ENCODE measurements at regions not wholly inside any gene's neighbourhood (a gene's known extent, or its start where the extent isn't known, plus 50 kb on each side); places are given as distances from the start of the nearest gene placed in this dataset.

DNA sequence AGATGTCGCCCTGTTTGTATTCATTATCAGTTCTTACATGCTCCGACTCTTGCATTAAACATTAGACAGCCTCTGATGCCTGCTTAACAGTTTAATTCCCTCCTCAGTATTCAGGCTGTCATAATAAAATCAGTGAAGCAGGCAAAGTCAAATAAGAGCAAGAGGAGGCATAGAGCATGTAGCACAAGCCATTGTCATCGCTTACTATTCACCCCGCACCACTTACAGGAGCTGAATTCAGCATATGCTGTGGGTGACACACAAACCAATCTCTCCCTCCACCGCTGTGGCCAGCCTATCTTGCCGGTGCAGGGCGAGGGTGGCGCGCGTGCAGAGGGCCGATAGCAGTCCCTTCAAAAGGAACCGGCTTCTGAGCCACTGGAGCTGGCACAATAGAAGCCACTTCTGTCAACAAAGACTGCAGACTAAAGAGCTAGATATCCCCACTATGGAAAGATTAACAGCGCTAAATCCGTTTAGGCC, 433.2 kb upstream of the MGMT start:
- H3K27me3 ChIP-seq (ENCODE audit: insufficient read depth, low read length, poor library complexity): no peaks in the 10 kb centered on the region
- H3K79me2 ChIP-seq (ENCODE audit: insufficient read depth, low read length): no peaks in the 10 kb centered on the region
- DNase-seq (no peak), ATAC-seq (ENCODE audit: insufficient read depth, low read depth) (no peak)
- no peak overlapping the region for H3K4me3 ChIP-seq (ENCODE audit: low read depth in 1 of 2, low read length in 2 of 2)
- no peak for TF ChIP-seq EZH2 (IDR thresholded peaks at IDR 0.05; ENCODE audit: borderline replicate concordance, low read depth, low read length, severe bottlenecking)
- TF ChIP-seq, protein P1, sequence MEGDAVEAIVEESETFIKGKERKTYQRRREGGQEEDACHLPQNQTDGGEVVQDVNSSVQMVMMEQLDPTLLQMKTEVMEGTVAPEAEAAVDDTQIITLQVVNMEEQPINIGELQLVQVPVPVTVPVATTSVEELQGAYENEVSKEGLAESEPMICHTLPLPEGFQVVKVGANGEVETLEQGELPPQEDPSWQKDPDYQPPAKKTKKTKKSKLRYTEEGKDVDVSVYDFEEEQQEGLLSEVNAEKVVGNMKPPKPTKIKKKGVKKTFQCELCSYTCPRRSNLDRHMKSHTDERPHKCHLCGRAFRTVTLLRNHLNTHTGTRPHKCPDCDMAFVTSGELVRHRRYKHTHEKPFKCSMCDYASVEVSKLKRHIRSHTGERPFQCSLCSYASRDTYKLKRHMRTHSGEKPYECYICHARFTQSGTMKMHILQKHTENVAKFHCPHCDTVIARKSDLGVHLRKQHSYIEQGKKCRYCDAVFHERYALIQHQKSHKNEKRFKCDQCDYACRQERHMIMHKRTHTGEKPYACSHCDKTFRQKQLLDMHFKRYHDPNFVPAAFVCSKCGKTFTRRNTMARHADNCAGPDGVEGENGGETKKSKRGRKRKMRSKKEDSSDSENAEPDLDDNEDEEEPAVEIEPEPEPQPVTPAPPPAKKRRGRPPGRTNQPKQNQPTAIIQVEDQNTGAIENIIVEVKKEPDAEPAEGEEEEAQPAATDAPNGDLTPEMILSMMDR (IDR thresholded peaks at IDR 0.05; ENCODE audit: borderline replicate concordance, extremely low read depth, low read length, poor library complexity, severe bottlenecking): no peak
- H3K4me2 ChIP-seq (ENCODE audit: insufficient read depth, low read length): peak overlapping the region; percentile 43; the same call in 1 of the 2 replicates
- H3K9me3 ChIP-seq (ENCODE audit: insufficient read depth, low read length, severe bottlenecking): no peaks in the 10 kb centered on the region
- H2AFZ ChIP-seq (ENCODE audit: low read depth, low read length): peak overlapping the region; percentile 48
- no peaks in the 10 kb centered on the region for H3K36me3 ChIP-seq (ENCODE audit: insufficient read depth, low read length)
- H3K4me1 ChIP-seq (ENCODE audit: insufficient read depth, low read length): peaks cover 77% of the 10 kb centered on the region
- peak overlapping the region; percentile 53; the same call in 1 of the 2 replicates for H3K9ac ChIP-seq (ENCODE audit: low read depth, low read length)
- peak overlapping the region; percentile 92 for H3K27ac ChIP-seq (ENCODE audit: low read length)
- H4K20me1 ChIP-seq (ENCODE audit: insufficient read depth, low read length): no peaks in the 10 kb centered on the region

DNA sequence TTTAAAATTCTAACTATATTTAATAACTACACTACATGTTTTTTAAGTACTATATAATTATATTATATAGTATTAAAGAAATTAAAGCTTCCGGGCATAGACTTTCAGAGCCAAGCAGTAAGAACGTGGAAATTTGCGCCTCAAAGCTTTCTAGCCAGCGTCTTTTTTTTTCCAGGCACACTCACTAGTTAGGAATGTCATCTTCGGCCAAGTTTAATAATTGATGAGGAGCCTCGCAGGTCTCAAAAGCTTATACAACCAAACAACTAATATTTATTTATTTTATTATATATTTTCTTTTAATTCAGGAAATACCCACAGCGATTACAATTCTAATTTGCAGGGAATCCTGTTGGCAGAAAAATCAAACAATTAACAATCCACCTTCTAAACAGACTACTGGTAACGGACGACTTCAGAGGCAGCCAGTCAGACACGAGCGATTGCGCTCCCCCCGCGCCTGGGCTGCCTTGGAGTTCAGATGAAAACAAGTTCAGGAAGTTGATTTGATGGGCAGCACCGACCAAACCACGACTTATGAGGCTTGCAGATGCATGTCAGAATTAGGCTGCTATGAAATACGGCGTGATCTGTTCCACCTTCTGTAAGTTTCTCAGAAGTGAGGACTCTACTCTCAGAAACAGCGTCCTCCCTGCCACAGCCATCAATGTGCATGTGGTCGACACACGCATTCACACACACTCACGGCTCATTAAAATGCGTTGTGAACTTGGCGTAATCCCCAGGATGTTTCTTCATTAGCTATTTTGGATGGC, 431.8 kb upstream of the MGMT start:
- Histone ChIP-seq H3K4me1 (ENCODE audit: insufficient read depth, low read length) (peaks cover 91% of the 10 kb centered on the region), H3K27ac (ENCODE audit: low read length) (peak overlapping the region; percentile 92), H3K4me3 (ENCODE audit: low read depth in 1 of 2, low read length in 2 of 2) (peak overlapping the region in 1 of 2 experiments; percentile 46; a peak in 2 of 4 replicates), H3K9me3 (ENCODE audit: insufficient read depth, low read length, severe bottlenecking) (no peaks in the 10 kb centered on the region), H4K20me1 (ENCODE audit: insufficient read depth, low read length) (no peaks in the 10 kb centered on the region), H3K4me2 (ENCODE audit: insufficient read depth, low read length) (peak overlapping the region; percentile 57), H3K36me3 (ENCODE audit: insufficient read depth, low read length) (no peaks in the 10 kb centered on the region), H3K27me3 (ENCODE audit: insufficient read depth, low read length, poor library complexity) (no peaks in the 10 kb centered on the region), H2AFZ (ENCODE audit: low read depth, low read length) (peak overlapping the region; percentile 67), H3K79me2 (ENCODE audit: insufficient read depth, low read length) (no peaks in the 10 kb centered on the region), H3K9ac (ENCODE audit: low read depth, low read length) (peak overlapping the region; percentile 53)
- DNase-seq: peak; percentile 93
- peak; percentile 83 for ATAC-seq (ENCODE audit: insufficient read depth, low read depth)
- TF ChIP-seq, protein P1 (IDR thresholded peaks at IDR 0.05; ENCODE audit: borderline replicate concordance, extremely low read depth, low read length, poor library complexity, severe bottlenecking): no peak
- TF ChIP-seq EZH2 (IDR thresholded peaks at IDR 0.05; ENCODE audit: borderline replicate concordance, low read depth, low read length, severe bottlenecking): no peak

DNA sequence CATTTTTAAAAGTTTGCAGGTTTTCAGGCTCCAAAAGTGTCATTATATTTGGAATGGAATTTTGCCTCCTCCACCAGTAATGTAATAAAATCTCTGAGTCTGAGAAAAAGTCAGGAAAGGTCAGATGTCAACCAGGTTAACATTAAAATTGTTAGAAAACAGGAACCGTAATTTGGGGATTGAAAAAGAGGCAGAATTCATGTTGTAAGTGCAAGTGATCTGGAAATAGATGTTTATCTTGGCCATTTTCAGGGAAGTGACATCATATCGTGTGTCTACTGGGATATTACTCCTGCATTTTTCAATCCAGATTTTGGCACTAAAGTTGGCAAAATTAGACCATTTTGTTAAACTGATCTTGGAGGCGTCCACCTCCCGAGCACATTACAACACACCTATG, 428.5 kb upstream of the MGMT start:
- H3K9me3 ChIP-seq (ENCODE audit: insufficient read depth, low read length, severe bottlenecking): no peaks in the 10 kb centered on the region
- H3K4me3 ChIP-seq (ENCODE audit: low read depth in 1 of 2, low read length in 2 of 2): no peak overlapping the region
- H3K27ac ChIP-seq (ENCODE audit: low read length): peak overlapping the region; percentile 64
- no peaks in the 10 kb centered on the region for H3K27me3 ChIP-seq (ENCODE audit: insufficient read depth, low read length, poor library complexity)
- no peak overlapping the region for H2AFZ ChIP-seq (ENCODE audit: low read depth, low read length)
- DNase-seq: no peak
- no peaks in the 10 kb centered on the region for H3K36me3 ChIP-seq (ENCODE audit: insufficient read depth, low read length)
- TF ChIP-seq, protein P1 (IDR thresholded peaks at IDR 0.05; ENCODE audit: borderline replicate concordance, extremely low read depth, low read length, poor library complexity, severe bottlenecking): no peak
- no peak for TF ChIP-seq EZH2 (IDR thresholded peaks at IDR 0.05; ENCODE audit: borderline replicate concordance, low read depth, low read length, severe bottlenecking)
- no peak overlapping the region for H3K4me2 ChIP-seq (ENCODE audit: insufficient read depth, low read length)
- H3K4me1 ChIP-seq (ENCODE audit: insufficient read depth, low read length): peaks cover 91% of the 10 kb centered on the region
- H3K9ac ChIP-seq (ENCODE audit: low read depth, low read length): no peak overlapping the region
- H4K20me1 ChIP-seq (ENCODE audit: insufficient read depth, low read length): no peaks in the 10 kb centered on the region
- no peaks in the 10 kb centered on the region for H3K79me2 ChIP-seq (ENCODE audit: insufficient read depth, low read length)
- ATAC-seq (ENCODE audit: insufficient read depth, low read depth): no peak
